ENCODE measurements at regions not wholly inside any gene's neighbourhood (a gene's known extent, or its start where the extent isn't known, plus 50 kb on each side); places are given as distances from the start of the nearest gene placed in this dataset.

GRCh38 chr10:100669616-100670015 lies 75.8 kb upstream of the PAX2 start:
- H3K4me3 ChIP-seq (ENCODE audit: low read length) = no peak overlapping the region
- H3K79me2 ChIP-seq (replicated peaks; ENCODE audit: insufficient read depth, low read length) = no peaks in the 10 kb centered on the region
- no peaks in the 10 kb centered on the region for H3K9me3 ChIP-seq (ENCODE audit: low read length)
- H3K9ac ChIP-seq (ENCODE audit: low read length) = no peak overlapping the region
- no peaks in the 10 kb centered on the region for H3F3A ChIP-seq (ENCODE audit: insufficient read depth, low read length, poor library complexity, severe bottlenecking)
- H3K27ac ChIP-seq (ENCODE audit: low read length) = no peak overlapping the region
- no peaks in the 10 kb centered on the region for H4K20me1 ChIP-seq (ENCODE audit: insufficient read depth)
- H3K36me3 ChIP-seq (ENCODE audit: insufficient read depth, low read length) = no peaks in the 10 kb centered on the region
- peaks cover 88% of the 10 kb centered on the region for H3K27me3 ChIP-seq (ENCODE audit: insufficient read depth, low read depth, low read length)
- H3K9me2 ChIP-seq (ENCODE audit: insufficient read depth, low read length) = no peaks in the 10 kb centered on the region
- H2AFZ ChIP-seq (ENCODE audit: low read depth, low read length) = no peak overlapping the region
- TF ChIP-seq SMC3 (conservative IDR thresholded peaks at IDR 0.05; ENCODE audit: poor library complexity) = no peak
- no peak overlapping the region for H3K4me2 ChIP-seq (ENCODE audit: low read length)

GRCh38 chr10:100670368-100670767 lies 75.0 kb upstream of the PAX2 start:
- H2AFZ ChIP-seq (ENCODE audit: low read depth, low read length) = no peak overlapping the region
- H3K9ac ChIP-seq (ENCODE audit: low read length) = no peak overlapping the region
- H3K79me2 ChIP-seq (replicated peaks; ENCODE audit: insufficient read depth, low read length) = no peaks in the 10 kb centered on the region
- no peak overlapping the region for H3K4me2 ChIP-seq (ENCODE audit: low read length)
- no peak overlapping the region for H3K27ac ChIP-seq (ENCODE audit: low read length)
- no peaks in the 10 kb centered on the region for H4K20me1 ChIP-seq (ENCODE audit: insufficient read depth)
- H3F3A ChIP-seq (ENCODE audit: insufficient read depth, low read length, poor library complexity, severe bottlenecking) = no peaks in the 10 kb centered on the region
- H3K36me3 ChIP-seq (ENCODE audit: insufficient read depth, low read length) = no peaks in the 10 kb centered on the region
- H3K9me2 ChIP-seq (ENCODE audit: insufficient read depth, low read length) = no peaks in the 10 kb centered on the region
- H3K9me3 ChIP-seq (ENCODE audit: low read length) = no peaks in the 10 kb centered on the region
- H3K27me3 ChIP-seq (ENCODE audit: insufficient read depth, low read depth, low read length) = peaks cover 87% of the 10 kb centered on the region
- no peak overlapping the region for H3K4me3 ChIP-seq (ENCODE audit: low read length)
- TF ChIP-seq CTCF (IDR thresholded peaks at IDR 0.05; ENCODE audit: poor library complexity, severe bottlenecking) (no peak), MXI1 (conservative IDR thresholded peaks at IDR 0.05; ENCODE audit: poor library complexity, severe bottlenecking) (no peak), TAF1 (IDR thresholded peaks at IDR 0.05; ENCODE audit: low read depth) (no peak), REST (IDR thresholded peaks at IDR 0.05; ENCODE audit: borderline replicate concordance) (no peak), RAD21 (conservative IDR thresholded peaks at IDR 0.05) (no peak)

DNA sequence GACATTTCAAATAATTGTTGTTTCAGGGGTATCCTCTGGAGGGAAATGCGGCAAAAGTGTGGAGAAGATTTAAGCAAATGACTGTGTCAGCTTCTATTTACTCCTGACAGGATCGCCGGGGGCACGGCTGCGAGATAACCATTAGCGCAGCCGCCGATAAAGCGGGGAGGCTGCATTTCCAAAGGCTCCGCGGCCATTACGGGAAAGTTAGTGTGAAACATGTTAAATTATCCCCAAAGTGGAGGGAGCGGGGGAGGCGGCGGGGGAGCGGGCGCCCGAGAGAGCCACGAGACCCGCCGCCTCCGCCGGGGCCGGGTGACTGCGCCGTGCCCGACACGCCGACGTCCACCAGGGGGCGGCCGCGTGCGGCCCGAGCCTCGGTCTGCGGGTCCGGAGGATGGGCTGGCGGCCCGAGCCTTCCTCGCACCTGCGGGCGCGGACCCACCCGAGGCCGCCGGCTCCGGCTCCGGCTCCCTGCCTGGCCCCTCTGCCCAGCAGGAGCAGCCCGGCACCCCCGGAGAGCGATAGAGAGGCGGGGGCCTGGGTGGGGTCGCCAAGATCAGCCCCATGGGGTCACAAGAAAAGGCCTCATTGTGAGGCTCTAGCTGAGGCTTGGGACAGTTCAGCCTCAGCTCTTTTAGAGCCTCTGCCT lies 74.4 kb upstream of the PAX2 start:
- H3K4me3 ChIP-seq (ENCODE audit: low read length) = no peak overlapping the region
- no peak overlapping the region for H3K9ac ChIP-seq (ENCODE audit: low read length)
- no peak overlapping the region for H2AFZ ChIP-seq (ENCODE audit: low read depth, low read length)
- H3K79me2 ChIP-seq (replicated peaks; ENCODE audit: insufficient read depth, low read length) = no peaks in the 10 kb centered on the region
- H3K27ac ChIP-seq (ENCODE audit: low read length) = no peak overlapping the region
- H3K9me3 ChIP-seq (ENCODE audit: low read length) = no peaks in the 10 kb centered on the region
- H4K20me1 ChIP-seq (ENCODE audit: insufficient read depth) = no peaks in the 10 kb centered on the region
- H3F3A ChIP-seq (ENCODE audit: insufficient read depth, low read length, poor library complexity, severe bottlenecking) = no peaks in the 10 kb centered on the region
- no peaks in the 10 kb centered on the region for H3K36me3 ChIP-seq (ENCODE audit: insufficient read depth, low read length)
- TF ChIP-seq POLR2AphosphoS5 (IDR thresholded peaks at IDR 0.05) (no peak), SMC3 (conservative IDR thresholded peaks at IDR 0.05; ENCODE audit: poor library complexity) (peak; percentile 46), REST (IDR thresholded peaks at IDR 0.05; ENCODE audit: borderline replicate concordance) (no peak), TAF1 (IDR thresholded peaks at IDR 0.05; ENCODE audit: low read depth) (no peak), CTCF (IDR thresholded peaks at IDR 0.05; ENCODE audit: poor library complexity, severe bottlenecking) (peak; percentile 64), RAD21 (conservative IDR thresholded peaks at IDR 0.05) (no peak)
- H3K4me2 ChIP-seq (ENCODE audit: low read length) = no peak overlapping the region
- H3K9me2 ChIP-seq (ENCODE audit: insufficient read depth, low read length) = no peaks in the 10 kb centered on the region
- H3K27me3 ChIP-seq (ENCODE audit: insufficient read depth, low read depth, low read length) = peaks cover 92% of the 10 kb centered on the region

Measured in neural cell (in vitro differentiated cells).